ENCODE measurements at regions not wholly inside any gene's neighbourhood (a gene's known extent, or its start where the extent isn't known, plus 50 kb on each side); places are given as distances from the start of the nearest gene placed in this dataset.
A peak's percentile ranks its signal among the peaks of the same experiment; 100 is the strongest.

GRCh38 chr3:41026394-41027177 is 172.7 kb upstream of the CTNNB1 start (continued):
- TF ChIP-seq ARID1B (IDR thresholded peaks at IDR 0.05) (peak; percentile 85), ATF3 (IDR thresholded peaks at IDR 0.05) (peak; percentile 93), ATF3 (CRISPR knock-in tag; conservative IDR thresholded peaks at IDR 0.05) (no peak; the same call in 1 of the 2 replicates), MITF (IDR thresholded peaks at IDR 0.05) (no peak), PHF20 (IDR thresholded peaks at IDR 0.05; ENCODE audit: partially characterized antibody) (no peak), CHD7 (IDR thresholded peaks at IDR 0.05; ENCODE audit: low read depth, low read length) (no peak), TCF7L2 (IDR thresholded peaks at IDR 0.05; ENCODE audit: low read depth, low read length) (no peak), ILF3 (IDR thresholded peaks at IDR 0.05; ENCODE audit: borderline replicate concordance) (no peak), CAMTA2 (CRISPR knock-in tag; conservative IDR thresholded peaks at IDR 0.05) (no peak), ZNF77 (CRISPR knock-in tag; IDR thresholded peaks at IDR 0.05) (no peak), BDP1 (IDR thresholded peaks at IDR 0.05; ENCODE audit: insufficient read depth, insufficient read length) (no peak), GMEB1 (CRISPR knock-in tag; IDR thresholded peaks at IDR 0.05) (no peak), ESRRA (IDR thresholded peaks at IDR 0.05; ENCODE audit: borderline replicate concordance, low read depth) (peak; percentile 62)
